A549 (cell line): ENCODE measurements at regions not wholly inside any gene's neighbourhood (a gene's known extent, or its start where the extent isn't known, plus 50 kb on each side); places are given as distances from the start of the nearest gene placed in this dataset.

Source experiments
- CTCF ChIP-seq: fragments of >200 bp; sonication (Bioruptor Twin); formaldehyde crosslinking; IDR thresholded peaks from 3 replicates; pipeline ENCODE4 v1.5.1; 2016
- EP300 ChIP-seq, 2 experiments: fragments of >200 bp; sonication (Bioruptor Twin); formaldehyde crosslinking; IDR thresholded peaks; 2 replicates in 1 of 2; 3 replicates in 1 of 2; pipeline ENCODE4 v1.6.1; 2016 to 2017

- TF ChIP-seq CTCF = no peak
- TF ChIP-seq EP300 (IDR thresholded peaks at IDR 0.05) = no peak
Measured at GRCh38 chr3:144119633-144120032, 148.0 kb downstream of the DIPK2A start.
